Type B pancreatic cell (in vitro differentiated cells): ENCODE measurements at regions not wholly inside any gene's neighbourhood (a gene's known extent, or its start where the extent isn't known, plus 50 kb on each side); places are given as distances from the start of the nearest gene placed in this dataset.

Experiments used
- DNase-seq: peaks from one replicate; pipeline ENCODE4 v3.0.0; 2021; ENCODE audit warnings: mixed read lengths; ENCODE audit not compliant: unreplicated experiment; ENCODE audit errors: extremely low spot score
- H3K27ac Mint-ChIP-seq: 2 replicates; pipeline ENCODE4 v1.8.0; 2021; ENCODE audit warnings: mild to moderate bottlenecking, mixed read lengths
- H3K27me3 Mint-ChIP-seq: 2 replicates; pipeline ENCODE4 v1.8.0; 2021; ENCODE audit warnings: mixed read lengths
- H3K36me3 Mint-ChIP-seq: 2 replicates; pipeline ENCODE4 v1.8.0; 2021; ENCODE audit warnings: mixed read lengths
- H3K4me1 Mint-ChIP-seq: one replicate; pipeline ENCODE4 v1.8.0; 2021; ENCODE audit warnings: mixed read lengths; ENCODE audit not compliant: unreplicated experiment
- H3K4me3 Mint-ChIP-seq: 2 replicates; pipeline ENCODE4 v1.8.0; 2021; ENCODE audit warnings: mild to moderate bottlenecking, mixed read lengths
- H3K9me3 Mint-ChIP-seq: 2 replicates; pipeline ENCODE4 v1.8.0; 2021; ENCODE audit warnings: mixed read lengths
- CTCF ChIP-seq: fragments of 200-600 bp; sonication (generic); conservative IDR thresholded peaks from 2 replicates; pipeline ENCODE4 v1.5.0; 2021; ENCODE audit warnings: antibody characterized with exemption, mild to moderate bottlenecking

- no peak overlapping the region for H3K4me3 Mint-ChIP-seq
- no peaks in the 10 kb centered on the region for H3K36me3 Mint-ChIP-seq
- no peaks in the 10 kb centered on the region for H3K9me3 Mint-ChIP-seq
- no peak for DNase-seq
- no peaks in the 10 kb centered on the region for H3K27me3 Mint-ChIP-seq
- TF ChIP-seq CTCF: no peak
- H3K4me1 Mint-ChIP-seq: no peaks in the 10 kb centered on the region
- H3K27ac Mint-ChIP-seq: no peak overlapping the region
These were observed 96.4 kb upstream of the EPHA7 start for GRCh38 chr6:93515736-93516135.

DNA sequence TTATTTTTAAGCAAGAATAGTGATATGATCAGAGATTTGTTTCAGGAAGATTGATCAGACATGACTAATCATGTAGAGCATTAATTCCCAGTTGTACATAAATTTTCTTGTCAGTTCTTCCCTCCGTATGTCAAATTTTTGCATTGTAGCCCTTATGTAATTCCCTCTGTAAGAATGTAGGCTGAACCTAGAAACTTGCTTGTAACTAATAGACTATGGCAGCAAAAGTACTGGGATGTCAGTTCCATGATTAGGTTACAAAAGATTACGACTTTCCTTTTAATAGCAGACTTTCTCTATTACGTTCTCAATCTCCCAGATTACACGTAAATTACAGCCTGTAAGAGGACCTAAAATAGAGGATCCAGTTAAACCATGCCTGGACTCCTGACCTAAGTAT lies 79.4 kb upstream of the EPHA7 start:
- H3K27me3 Mint-ChIP-seq: no peaks in the 10 kb centered on the region
- no peak for DNase-seq
- no peak overlapping the region for H3K27ac Mint-ChIP-seq
- TF ChIP-seq CTCF: no peak
- no peaks in the 10 kb centered on the region for H3K4me1 Mint-ChIP-seq
- no peak overlapping the region for H3K4me3 Mint-ChIP-seq
- no peaks in the 10 kb centered on the region for H3K36me3 Mint-ChIP-seq
- H3K9me3 Mint-ChIP-seq: no peaks in the 10 kb centered on the region

DNA sequence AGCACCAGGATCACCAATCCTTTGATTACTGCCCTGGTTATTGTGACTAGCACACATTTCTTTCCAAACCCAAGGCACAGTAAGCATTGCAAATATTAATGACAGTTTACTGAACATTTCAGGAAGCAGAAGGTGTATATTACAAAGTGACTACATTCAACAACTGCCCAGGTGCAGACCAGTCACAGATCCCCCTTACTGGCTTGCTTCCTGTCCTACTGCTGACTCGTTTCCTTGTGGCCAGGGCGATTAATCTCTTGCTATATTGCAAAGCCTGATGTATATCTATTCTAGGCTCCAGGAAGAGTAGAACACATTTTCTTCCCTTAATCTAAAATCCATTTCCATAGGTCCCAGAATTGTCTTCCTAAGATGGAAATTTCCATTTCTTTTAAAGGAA lies 77.2 kb upstream of the EPHA7 start:
- Mint-ChIP-seq H3K4me1 (no peaks in the 10 kb centered on the region), H3K9me3 (no peaks in the 10 kb centered on the region), H3K4me3 (no peak overlapping the region), H3K36me3 (no peaks in the 10 kb centered on the region), H3K27me3 (no peaks in the 10 kb centered on the region), H3K27ac (no peak overlapping the region)
- no peak for DNase-seq
- no peak for TF ChIP-seq CTCF

DNA sequence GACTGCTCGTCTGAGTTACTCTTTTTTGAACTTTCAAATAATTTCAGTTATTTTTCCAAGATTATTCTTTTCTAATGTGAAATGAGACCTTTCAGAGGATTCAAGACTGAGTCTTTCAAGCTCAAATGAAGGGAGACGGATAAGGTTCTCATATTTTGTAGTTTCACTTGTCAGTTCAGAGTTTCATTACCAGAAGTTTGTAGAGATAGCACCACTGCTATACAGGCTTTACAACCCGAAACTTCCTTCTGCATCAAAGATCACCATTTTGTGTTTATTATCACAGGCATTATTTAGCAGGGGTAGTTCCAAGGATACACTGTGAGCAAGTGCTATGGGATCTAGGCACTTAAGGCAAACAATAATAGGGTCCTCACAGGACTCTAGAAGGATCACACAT lies 74.7 kb upstream of the EPHA7 start:
- H3K27ac Mint-ChIP-seq: no peak overlapping the region
- no peak overlapping the region for H3K4me3 Mint-ChIP-seq
- no peaks in the 10 kb centered on the region for H3K4me1 Mint-ChIP-seq
- DNase-seq: no peak
- no peaks in the 10 kb centered on the region for H3K36me3 Mint-ChIP-seq
- no peak for TF ChIP-seq CTCF
- H3K9me3 Mint-ChIP-seq: no peaks in the 10 kb centered on the region
- no peaks in the 10 kb centered on the region for H3K27me3 Mint-ChIP-seq

DNA sequence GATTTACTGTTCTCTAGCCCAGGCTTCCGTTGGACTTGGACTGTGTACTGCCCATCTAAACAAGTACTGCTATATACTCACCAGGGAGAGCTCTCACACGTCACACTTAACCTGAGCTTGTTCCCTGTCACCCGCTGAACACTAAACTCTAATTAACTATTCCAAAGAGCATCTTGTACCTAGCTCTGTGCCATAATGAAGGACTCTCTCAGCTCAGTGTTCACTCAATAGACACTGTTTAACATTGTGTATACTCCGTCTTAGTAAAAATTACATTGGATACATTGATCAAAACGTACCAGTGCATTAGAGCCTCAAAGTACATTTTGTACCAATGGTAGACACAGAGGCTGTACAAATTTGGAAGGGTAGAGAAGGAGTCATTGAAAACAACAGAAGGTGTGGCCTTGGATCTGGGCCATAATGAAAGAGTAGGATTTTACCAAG lies 55.4 kb upstream of the EPHA7 start:
- DNase-seq: no peak
- TF ChIP-seq CTCF: no peak
- no peaks in the 10 kb centered on the region for H3K27me3 Mint-ChIP-seq
- no peaks in the 10 kb centered on the region for H3K36me3 Mint-ChIP-seq
- H3K9me3 Mint-ChIP-seq: no peaks in the 10 kb centered on the region
- no peaks in the 10 kb centered on the region for H3K4me1 Mint-ChIP-seq
- H3K4me3 Mint-ChIP-seq: no peak overlapping the region
- H3K27ac Mint-ChIP-seq: no peak overlapping the region

GRCh38 chr6:93471281-93471680 lies 51.9 kb upstream of the EPHA7 start:
- Mint-ChIP-seq H3K9me3 (no peaks in the 10 kb centered on the region), H3K4me3 (no peak overlapping the region), H3K4me1 (peaks cover 5% of the 10 kb centered on the region), H3K27me3 (no peaks in the 10 kb centered on the region), H3K27ac (no peak overlapping the region), H3K36me3 (no peaks in the 10 kb centered on the region)
- no peak for DNase-seq
- no peak for TF ChIP-seq CTCF
